NB4 (cell line): ENCODE measurements at regions not wholly inside any gene's neighbourhood (a gene's known extent, or its start where the extent isn't known, plus 50 kb on each side); places are given as distances from the start of the nearest gene placed in this dataset.

Source experiments
- CTCF ChIP-seq: IDR thresholded peaks from one replicate; pipeline ENCODE4 v1.5.1; 2012; ENCODE audit warnings: low read depth, low read length
- POLR2A ChIP-seq: IDR thresholded peaks from 2 replicates; pipeline ENCODE4 v1.6.1; 2011; ENCODE audit warnings: mild to moderate bottlenecking; ENCODE audit not compliant: insufficient read length; ENCODE audit errors: extremely low read depth

GRCh38 chr3:146359841-146360240 is 108.9 kb upstream of the PLSCR4 start:
- TF ChIP-seq CTCF (no peak), POLR2A (no peak)
